ENCODE measurements at regions not wholly inside any gene's neighbourhood (a gene's known extent, or its start where the extent isn't known, plus 50 kb on each side); places are given as distances from the start of the nearest gene placed in this dataset.
A peak's percentile ranks its signal among the peaks of the same experiment; 100 is the strongest.

- TF ChIP-seq REST (IDR thresholded peaks at IDR 0.05; ENCODE audit: borderline replicate concordance in 1 of 2, low read depth in 1 of 2, low read length in 2 of 2) (no peak), ZNF841 (CRISPR knock-in tag; IDR thresholded peaks at IDR 0.05; ENCODE audit: borderline replicate concordance) (no peak)
These were observed 344.5 kb upstream of the EEF2KMT start (continued) for GRCh38 chr16:5442054-5442453.

- H3K4me1 ChIP-seq (ENCODE audit: insufficient read depth, low read length), result no peaks in the 10 kb centered on the region
- FAIRE-seq (no peak), DNase-seq (ENCODE audit: low spot score) (no peak)
- TF ChIP-seq HDAC6 (IDR thresholded peaks at IDR 0.05; ENCODE audit: low read depth, low read length) (no peak), USF2 (IDR thresholded peaks at IDR 0.05; ENCODE audit: low read depth, low read length) (peak; percentile 54; the same call in 1 of the 2 replicates), USF2 (CRISPR knock-in tag; IDR thresholded peaks at IDR 0.05; ENCODE audit: borderline replicate concordance) (no peak; the same call in 1 of the 2 replicates), ZNF615 (CRISPR knock-in tag; IDR thresholded peaks at IDR 0.05; ENCODE audit: borderline replicate concordance) (no peak), ZBTB10 (CRISPR knock-in tag; IDR thresholded peaks at IDR 0.05; ENCODE audit: borderline replicate concordance) (no peak), ZSCAN20 (CRISPR knock-in tag; IDR thresholded peaks at IDR 0.05; ENCODE audit: borderline replicate concordance) (no peak), FOSL2 (CRISPR knock-in tag; IDR thresholded peaks at IDR 0.05) (peak; percentile 88), ZNF550 (CRISPR knock-in tag; IDR thresholded peaks at IDR 0.05; ENCODE audit: borderline replicate concordance) (no peak), KLF12 (CRISPR knock-in tag; IDR thresholded peaks at IDR 0.05; ENCODE audit: borderline replicate concordance) (no peak), ZNF772 (CRISPR knock-in tag; IDR thresholded peaks at IDR 0.05) (no peak), BRCA1 (CRISPR knock-in tag; IDR thresholded peaks at IDR 0.05) (no peak), TCF7L2 (IDR thresholded peaks at IDR 0.05; ENCODE audit: low read depth, low read length) (no peak), ZNF468 (CRISPR knock-in tag; IDR thresholded peaks at IDR 0.05) (no peak), SCMH1 (CRISPR knock-in tag; IDR thresholded peaks at IDR 0.05; ENCODE audit: borderline replicate concordance) (no peak)
These were observed 341.0 kb upstream of the EEF2KMT start for GRCh38 chr16:5438591-5438990.

More at GRCh38 chr16:5438591-5438990, 341.0 kb upstream of the EEF2KMT start:
- ChIA-PET CTCF (ENCODE audit: low intra/inter-chr PET ratio, low total read pairs) (no interaction called here), POLR2A (no interaction called here)
- Histone ChIP-seq H4K20me1 (ENCODE audit: insufficient read depth, low read length) (no peaks in the 10 kb centered on the region), H3K27me3 (ENCODE audit: control insufficient read depth in 1 of 2, insufficient read depth in 2 of 2, low read length in 2 of 2) (peaks cover 0 to 2% of the 10 kb centered on the region in 2 experiments; a peak in 2 of 5 replicates), H3K79me2 (ENCODE audit: insufficient read depth, low read length) (no peaks in the 10 kb centered on the region), H3K9ac (ENCODE audit: insufficient read depth, low read depth, low read length) (no peak overlapping the region), H2AFZ (ENCODE audit: low read length) (no peak overlapping the region), H3K9me3 (ENCODE audit: low read length) (no peaks in the 10 kb centered on the region), H3K4me2 (ENCODE audit: low read depth, low read length) (no peak overlapping the region), H3K4me3 (replicated peaks in 1 of 3; ENCODE audit: insufficient read depth in 1 of 3, low read depth in 2 of 3, low read length in 3 of 3) (no peak overlapping the region), H3K36me3 (replicated peaks in 1 of 2; ENCODE audit: control insufficient read depth in 1 of 2, insufficient read depth in 2 of 2, low read length in 2 of 2) (no peaks in the 10 kb centered on the region), H3K27ac (ENCODE audit: extremely low read length, insufficient read depth, low read length) (no peak overlapping the region)
- in situ Hi-C loops (cut with HindIII; ENCODE audit: extremely low pct_ligation_motif_present, low pct_unique_long_range_greater_than_20kb) (no loop called here), intact Hi-C loops (cut with micrococcal nuclease; ENCODE audit: unreplicated experiment) (no loop called here)
- no TSS peak for BruUV-seq (replicated peaks)
- peak; percentile 27; the same call in 1 of the 3 replicates for ATAC-seq
- WGBS (ENCODE audit: low lambda C conversion rate), result 5% methylated on average over 7 of the region's 7 CpGs

Data from HepG2 (cell line).